ENCODE measurements at regions not wholly inside any gene's neighbourhood (a gene's known extent, or its start where the extent isn't known, plus 50 kb on each side); places are given as distances from the start of the nearest gene placed in this dataset.
"Not testable (repeated sequence)": the region's sequence is repeated elsewhere in the genome, so short reads cannot be mapped to it uniquely, and the experiment has no call there.

- not testable (repeated sequence) for H3K4me3 ChIP-seq (ENCODE audit: low read depth in 1 of 2, low read length in 2 of 2); H3K27ac ChIP-seq (ENCODE audit: low read depth, low read length); H3K36me3 ChIP-seq (ENCODE audit: control insufficient read depth in 1 of 2, insufficient read depth in 2 of 2, low read length in 2 of 2); H3K4me1 ChIP-seq (ENCODE audit: control insufficient read depth in 1 of 2, insufficient read depth in 2 of 2, low read length in 2 of 2); H3K9me3 ChIP-seq (ENCODE audit: control insufficient read depth in 1 of 2, low read length in 2 of 2); H3K9ac ChIP-seq (ENCODE audit: low read depth in 1 of 2, low read length in 2 of 2)
- peaks cover 22 to 27% of the 10 kb centered on the region in 2 donors for H3K27me3 ChIP-seq (ENCODE audit: control insufficient read depth in 1 of 2, insufficient read depth in 2 of 2, low read length in 2 of 2)
Measured at GRCh38 chr7:155397758-155398714, 59.9 kb upstream of the EN2 start.

- no peak overlapping the region for H3K9ac ChIP-seq (ENCODE audit: low read depth in 1 of 2, low read length in 2 of 2)
- no peak overlapping the region for H3K27ac ChIP-seq (ENCODE audit: low read depth, low read length)
- H3K4me3 ChIP-seq (ENCODE audit: low read depth in 1 of 2, low read length in 2 of 2), result no peak overlapping the region
- H3K27me3 ChIP-seq (ENCODE audit: control insufficient read depth in 1 of 2, insufficient read depth in 2 of 2, low read length in 2 of 2), result peaks cover 20 to 27% of the 10 kb centered on the region in 2 donors
- no peaks in the 10 kb centered on the region for H3K36me3 ChIP-seq (ENCODE audit: control insufficient read depth in 1 of 2, insufficient read depth in 2 of 2, low read length in 2 of 2)
- no peaks in the 10 kb centered on the region for H3K4me1 ChIP-seq (ENCODE audit: control insufficient read depth in 1 of 2, insufficient read depth in 2 of 2, low read length in 2 of 2)
- H3K9me3 ChIP-seq (ENCODE audit: control insufficient read depth in 1 of 2, low read length in 2 of 2), result no peaks in the 10 kb centered on the region
Measured at GRCh38 chr7:155398944-155399343, 59.0 kb upstream of the EN2 start.

- Histone ChIP-seq H3K27me3 (ENCODE audit: control insufficient read depth in 1 of 2, insufficient read depth in 2 of 2, low read length in 2 of 2) (peaks cover 20 to 27% of the 10 kb centered on the region in 2 donors), H3K4me3 (ENCODE audit: low read depth in 1 of 2, low read length in 2 of 2) (no peak overlapping the region), H3K4me1 (ENCODE audit: control insufficient read depth in 1 of 2, insufficient read depth in 2 of 2, low read length in 2 of 2) (no peaks in the 10 kb centered on the region), H3K36me3 (ENCODE audit: control insufficient read depth in 1 of 2, insufficient read depth in 2 of 2, low read length in 2 of 2) (no peaks in the 10 kb centered on the region), H3K9me3 (ENCODE audit: control insufficient read depth in 1 of 2, low read length in 2 of 2) (no peaks in the 10 kb centered on the region), H3K9ac (ENCODE audit: low read depth in 1 of 2, low read length in 2 of 2) (no peak overlapping the region), H3K27ac (ENCODE audit: low read depth, low read length) (no peak overlapping the region)
Measured at GRCh38 chr7:155399577-155399976, 58.4 kb upstream of the EN2 start.

- Histone ChIP-seq H3K4me3 (ENCODE audit: low read depth in 1 of 2, low read length in 2 of 2) (no peak overlapping the region), H3K27ac (ENCODE audit: low read depth, low read length) (no peak overlapping the region), H3K27me3 (ENCODE audit: control insufficient read depth in 1 of 2, insufficient read depth in 2 of 2, low read length in 2 of 2) (peaks cover 21 to 23% of the 10 kb centered on the region in 2 donors)
Measured at GRCh38 chr7:155401231-155401630, 56.7 kb upstream of the EN2 start.

GRCh38 chr7:155401884-155402283, 56.0 kb upstream of the EN2 start:
- H3K36me3 ChIP-seq (ENCODE audit: control insufficient read depth in 1 of 2, insufficient read depth in 2 of 2, low read length in 2 of 2), result no peaks in the 10 kb centered on the region
- H3K4me1 ChIP-seq (ENCODE audit: control insufficient read depth in 1 of 2, insufficient read depth in 2 of 2, low read length in 2 of 2), result no peaks in the 10 kb centered on the region
- no peak overlapping the region for H3K9ac ChIP-seq (ENCODE audit: low read depth in 1 of 2, low read length in 2 of 2)
- H3K4me3 ChIP-seq (ENCODE audit: low read depth in 1 of 2, low read length in 2 of 2), result no peak overlapping the region
- H3K9me3 ChIP-seq (ENCODE audit: control insufficient read depth in 1 of 2, low read length in 2 of 2), result no peaks in the 10 kb centered on the region
- no peak overlapping the region for H3K27ac ChIP-seq (ENCODE audit: low read depth, low read length)
- peaks cover 21 to 24% of the 10 kb centered on the region in 2 donors for H3K27me3 ChIP-seq (ENCODE audit: control insufficient read depth in 1 of 2, insufficient read depth in 2 of 2, low read length in 2 of 2)

More at GRCh38 chr7:155401231-155401630, 56.7 kb upstream of the EN2 start:
- Histone ChIP-seq H3K9ac (ENCODE audit: low read depth in 1 of 2, low read length in 2 of 2) (no peak overlapping the region), H3K9me3 (ENCODE audit: control insufficient read depth in 1 of 2, low read length in 2 of 2) (no peaks in the 10 kb centered on the region), H3K4me1 (ENCODE audit: control insufficient read depth in 1 of 2, insufficient read depth in 2 of 2, low read length in 2 of 2) (no peaks in the 10 kb centered on the region), H3K36me3 (ENCODE audit: control insufficient read depth in 1 of 2, insufficient read depth in 2 of 2, low read length in 2 of 2) (no peaks in the 10 kb centered on the region)

GRCh38 chr7:155402941-155403340, 55.0 kb upstream of the EN2 start:
- no peak overlapping the region for H3K27ac ChIP-seq (ENCODE audit: low read depth, low read length)
- H3K4me3 ChIP-seq (ENCODE audit: low read depth in 1 of 2, low read length in 2 of 2), result no peak overlapping the region
- no peak overlapping the region for H3K9ac ChIP-seq (ENCODE audit: low read depth in 1 of 2, low read length in 2 of 2)
- no peaks in the 10 kb centered on the region for H3K36me3 ChIP-seq (ENCODE audit: control insufficient read depth in 1 of 2, insufficient read depth in 2 of 2, low read length in 2 of 2)
- H3K9me3 ChIP-seq (ENCODE audit: control insufficient read depth in 1 of 2, low read length in 2 of 2), result no peaks in the 10 kb centered on the region
- H3K27me3 ChIP-seq (ENCODE audit: control insufficient read depth in 1 of 2, insufficient read depth in 2 of 2, low read length in 2 of 2), result peaks cover 19 to 24% of the 10 kb centered on the region in 2 donors
- H3K4me1 ChIP-seq (ENCODE audit: control insufficient read depth in 1 of 2, insufficient read depth in 2 of 2, low read length in 2 of 2), result no peaks in the 10 kb centered on the region

- Histone ChIP-seq H3K4me3 (ENCODE audit: low read depth in 1 of 2, low read length in 2 of 2) (no peak overlapping the region), H3K27ac (ENCODE audit: low read depth, low read length) (no peak overlapping the region), H3K36me3 (ENCODE audit: control insufficient read depth in 1 of 2, insufficient read depth in 2 of 2, low read length in 2 of 2) (no peaks in the 10 kb centered on the region), H3K9ac (ENCODE audit: low read depth in 1 of 2, low read length in 2 of 2) (no peak overlapping the region), H3K4me1 (ENCODE audit: control insufficient read depth in 1 of 2, insufficient read depth in 2 of 2, low read length in 2 of 2) (no peaks in the 10 kb centered on the region), H3K27me3 (ENCODE audit: control insufficient read depth in 1 of 2, insufficient read depth in 2 of 2, low read length in 2 of 2) (peaks cover 22 to 26% of the 10 kb centered on the region in 2 donors), H3K9me3 (ENCODE audit: control insufficient read depth in 1 of 2, low read length in 2 of 2) (no peaks in the 10 kb centered on the region)
Measured at GRCh38 chr7:155404976-155405375, 53.0 kb upstream of the EN2 start.

GRCh38 chr7:155405399-155406318, 52.3 kb upstream of the EN2 start:
- no peaks in the 10 kb centered on the region for H3K9me3 ChIP-seq (ENCODE audit: control insufficient read depth in 1 of 2, low read length in 2 of 2)
- no peak overlapping the region for H3K4me3 ChIP-seq (ENCODE audit: low read depth in 1 of 2, low read length in 2 of 2)
- H3K27ac ChIP-seq (ENCODE audit: low read depth, low read length), result no peak overlapping the region
- no peaks in the 10 kb centered on the region for H3K4me1 ChIP-seq (ENCODE audit: control insufficient read depth in 1 of 2, insufficient read depth in 2 of 2, low read length in 2 of 2)
- H3K9ac ChIP-seq (ENCODE audit: low read depth in 1 of 2, low read length in 2 of 2), result no peak overlapping the region
- peaks cover 21 to 30% of the 10 kb centered on the region in 2 donors for H3K27me3 ChIP-seq (ENCODE audit: control insufficient read depth in 1 of 2, insufficient read depth in 2 of 2, low read length in 2 of 2)
- H3K36me3 ChIP-seq (ENCODE audit: control insufficient read depth in 1 of 2, insufficient read depth in 2 of 2, low read length in 2 of 2), result no peaks in the 10 kb centered on the region

GRCh38 chr7:155407799-155408198, 50.1 kb upstream of the EN2 start:
- H3K9ac ChIP-seq (ENCODE audit: low read depth in 1 of 2, low read length in 2 of 2), result no peak overlapping the region
- H3K4me3 ChIP-seq (ENCODE audit: low read depth in 1 of 2, low read length in 2 of 2), result no peak overlapping the region
- H3K9me3 ChIP-seq (ENCODE audit: control insufficient read depth in 1 of 2, low read length in 2 of 2), result no peaks in the 10 kb centered on the region
- no peaks in the 10 kb centered on the region for H3K36me3 ChIP-seq (ENCODE audit: control insufficient read depth in 1 of 2, insufficient read depth in 2 of 2, low read length in 2 of 2)
- no peak overlapping the region for H3K27ac ChIP-seq (ENCODE audit: low read depth, low read length)
- no peaks in the 10 kb centered on the region for H3K4me1 ChIP-seq (ENCODE audit: control insufficient read depth in 1 of 2, insufficient read depth in 2 of 2, low read length in 2 of 2)
- H3K27me3 ChIP-seq (ENCODE audit: control insufficient read depth in 1 of 2, insufficient read depth in 2 of 2, low read length in 2 of 2), result peaks cover 19 to 38% of the 10 kb centered on the region in 2 donors
